Occipital lobe (tissue), 1 donor: ENCODE measurements at regions not wholly inside any gene's neighbourhood (a gene's known extent, or its start where the extent isn't known, plus 50 kb on each side); places are given as distances from the start of the nearest gene placed in this dataset.
"Not testable (repeated sequence)": the region's sequence is repeated elsewhere in the genome, so short reads cannot be mapped to it uniquely, and the experiment has no call there.

Experiments used
- DNase-seq: peaks from one replicate; lab custom pipeline; 2025; lab: John Stamatoyannopoulos, UW

GRCh38 chr15:95600367-95600766 is 730.1 kb upstream of the NR2F2 start:
- DNase-seq, result no peak

GRCh38 chr15:95600884-95601283 is 729.6 kb upstream of the NR2F2 start:
- no peak for DNase-seq

GRCh38 chr15:95601525-95601924 is 729.0 kb upstream of the NR2F2 start:
- no peak for DNase-seq

GRCh38 chr15:95603802-95604201 is 726.7 kb upstream of the NR2F2 start:
- DNase-seq, result no peak

- no peak for DNase-seq
Observed at GRCh38 chr15:95604634-95605036, 725.9 kb upstream of the NR2F2 start.

- no peak for DNase-seq
Observed at GRCh38 chr15:95605098-95605497, 725.4 kb upstream of the NR2F2 start.

GRCh38 chr15:95606551-95606950 is 723.9 kb upstream of the NR2F2 start:
- no peak for DNase-seq

- DNase-seq, result no peak
Observed at GRCh38 chr15:95608371-95608770, 722.1 kb upstream of the NR2F2 start.

GRCh38 chr15:95609096-95609495 is 721.4 kb upstream of the NR2F2 start:
- no peak for DNase-seq

GRCh38 chr15:95610945-95611344 is 719.6 kb upstream of the NR2F2 start:
- no peak for DNase-seq

GRCh38 chr15:95615436-95615835 is 715.1 kb upstream of the NR2F2 start:
- no peak for DNase-seq

- DNase-seq, result no peak
Observed at GRCh38 chr15:95616306-95616705, 714.2 kb upstream of the NR2F2 start.

GRCh38 chr15:95620934-95621579 is 709.4 kb upstream of the NR2F2 start:
- DNase-seq, result no peak

GRCh38 chr15:95622843-95623242 is 707.7 kb upstream of the NR2F2 start:
- DNase-seq, result no peak

- no peak for DNase-seq
Observed at GRCh38 chr15:95624100-95624499, 706.4 kb upstream of the NR2F2 start.

- DNase-seq, result no peak
Observed at GRCh38 chr15:95624616-95625361, 705.7 kb upstream of the NR2F2 start.

- no peak for DNase-seq
Observed at GRCh38 chr15:95626501-95627361, 703.8 kb upstream of the NR2F2 start.

GRCh38 chr15:95629503-95630168 is 700.9 kb upstream of the NR2F2 start:
- DNase-seq, result no peak

- DNase-seq, result no peak
Observed at GRCh38 chr15:95630683-95631082, 699.8 kb upstream of the NR2F2 start.

- DNase-seq, result no peak
Observed at GRCh38 chr15:95635666-95636065, 694.8 kb upstream of the NR2F2 start.

- no peak for DNase-seq
Observed at GRCh38 chr15:95636107-95636506, 694.4 kb upstream of the NR2F2 start.

GRCh38 chr15:95637234-95637633 is 693.3 kb upstream of the NR2F2 start:
- not testable (repeated sequence) for DNase-seq
